GM18868 (cell line): ENCODE measurements at regions not wholly inside any gene's neighbourhood (a gene's known extent, or its start where the extent isn't known, plus 50 kb on each side); places are given as distances from the start of the nearest gene placed in this dataset.
"Not testable (repeated sequence)": the region's sequence is repeated elsewhere in the genome, so short reads cannot be mapped to it uniquely, and the experiment has no call there.

ENCODE experiments used
- ATAC-seq: cut with Tn5 transposase; IDR thresholded peaks from one replicate; pipeline ENCODE4 v1.9.1; 2021; ENCODE audit warnings: mild to moderate bottlenecking, moderate library complexity; ENCODE audit not compliant: unreplicated experiment

- ATAC-seq, result no peak
Observed at GRCh38 chr14:44625098-44625497, 118.0 kb upstream of the FSCB start.

DNA sequence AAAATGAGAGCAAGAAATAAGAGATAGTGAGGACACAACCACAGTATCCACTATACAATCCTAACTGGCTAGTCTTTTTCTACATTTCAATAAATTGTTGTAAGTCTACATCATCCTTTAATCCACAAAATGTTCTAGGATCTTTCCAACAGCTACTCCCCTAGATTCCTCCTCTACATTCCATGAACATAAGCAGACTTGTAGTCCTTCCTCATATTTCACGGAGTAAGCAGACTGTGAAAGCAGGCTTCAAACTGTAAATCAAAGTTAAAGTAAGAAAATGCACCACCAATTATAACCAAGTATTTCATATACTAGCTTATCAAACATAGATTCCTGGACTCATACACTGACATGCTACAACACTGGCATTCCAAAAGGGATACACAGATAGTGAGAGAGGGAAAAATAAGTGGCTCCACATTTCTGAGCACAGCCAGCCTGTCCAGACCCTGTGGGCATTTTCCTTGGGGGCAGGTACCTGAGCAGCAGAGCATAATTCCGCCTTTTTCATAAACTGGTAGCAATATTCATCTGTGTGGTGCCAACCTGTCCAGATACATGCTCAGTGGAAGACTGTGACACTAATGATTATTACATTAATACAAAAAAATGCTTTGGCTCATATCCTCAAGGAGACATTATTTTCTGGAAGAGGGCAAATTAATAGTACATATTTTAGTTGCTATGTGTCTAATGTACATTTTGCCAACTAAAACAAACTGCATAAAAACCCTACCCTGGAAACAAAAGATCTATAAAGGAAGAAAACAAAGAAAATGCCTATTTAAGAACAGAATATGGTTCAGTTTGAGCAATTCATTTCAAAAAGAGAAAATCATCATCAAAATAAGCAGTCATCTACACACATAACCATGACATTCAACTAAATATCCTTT, 113.3 kb upstream of the FSCB start:
- ATAC-seq, result no peak

GRCh38 chr14:44616204-44616603, 109.1 kb upstream of the FSCB start:
- ATAC-seq, result no peak

DNA sequence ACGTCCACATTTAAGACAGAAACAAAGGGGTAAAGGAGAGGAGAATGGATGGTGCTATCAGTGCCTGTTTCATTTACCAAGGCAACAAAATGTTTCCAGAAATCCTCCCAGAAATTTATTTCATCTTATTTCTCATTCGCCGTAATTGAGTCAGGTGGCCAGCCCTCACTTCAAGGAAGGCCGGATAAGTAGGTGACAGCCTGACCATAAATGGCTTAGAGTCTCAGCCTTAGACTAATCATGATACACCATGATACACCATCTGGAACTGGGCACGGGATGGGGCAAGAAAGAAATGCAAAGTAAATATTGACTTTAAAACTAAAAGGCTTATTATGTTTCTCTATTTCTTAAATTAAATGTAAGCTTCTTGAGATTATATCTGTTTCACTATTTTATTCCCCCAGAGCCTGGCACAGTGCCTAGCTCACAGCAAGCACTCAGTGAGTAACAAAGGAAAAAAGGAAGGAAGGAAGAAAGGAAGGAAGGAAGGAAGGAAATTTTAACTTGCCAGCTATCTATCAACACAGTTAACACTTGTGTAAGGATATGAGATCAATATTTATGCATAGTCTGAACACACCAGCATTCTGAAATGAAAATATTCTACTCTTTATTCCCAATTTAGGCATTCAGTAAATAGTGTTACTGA, 106.1 kb upstream of the FSCB start:
- ATAC-seq, result no peak

- no peak for ATAC-seq
Observed at GRCh38 chr14:44612002-44612401, 104.9 kb upstream of the FSCB start.

DNA sequence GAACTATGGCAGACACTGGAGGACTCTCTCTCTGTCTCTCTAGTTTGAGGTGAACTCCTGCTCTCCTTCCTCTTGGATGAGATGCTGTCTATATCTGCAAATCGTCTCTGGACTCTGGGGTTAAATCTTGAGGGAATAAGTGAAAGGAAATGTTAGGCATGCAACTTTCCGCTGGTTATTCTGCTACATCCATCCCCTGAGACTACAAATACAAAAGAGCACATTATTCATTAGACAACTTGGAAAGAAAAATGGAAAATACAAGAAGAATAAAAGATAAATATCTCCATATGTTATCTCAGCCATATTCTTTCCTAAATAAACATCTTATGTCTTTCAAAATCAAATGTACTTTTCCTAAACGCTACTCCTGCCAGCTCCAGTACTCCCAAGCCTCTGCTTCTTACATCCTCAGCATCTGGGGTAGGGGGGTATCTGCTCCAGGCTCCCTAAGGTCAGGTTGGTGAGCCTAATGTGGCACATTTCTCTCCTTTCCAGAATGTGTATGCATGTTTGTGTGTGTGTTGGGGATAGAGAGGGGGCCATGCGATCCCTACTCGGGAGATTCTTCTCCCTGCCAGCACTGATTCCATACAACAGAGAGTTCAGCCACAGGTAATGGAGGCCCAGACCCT, 102.9 kb upstream of the FSCB start:
- ATAC-seq, result no peak

DNA sequence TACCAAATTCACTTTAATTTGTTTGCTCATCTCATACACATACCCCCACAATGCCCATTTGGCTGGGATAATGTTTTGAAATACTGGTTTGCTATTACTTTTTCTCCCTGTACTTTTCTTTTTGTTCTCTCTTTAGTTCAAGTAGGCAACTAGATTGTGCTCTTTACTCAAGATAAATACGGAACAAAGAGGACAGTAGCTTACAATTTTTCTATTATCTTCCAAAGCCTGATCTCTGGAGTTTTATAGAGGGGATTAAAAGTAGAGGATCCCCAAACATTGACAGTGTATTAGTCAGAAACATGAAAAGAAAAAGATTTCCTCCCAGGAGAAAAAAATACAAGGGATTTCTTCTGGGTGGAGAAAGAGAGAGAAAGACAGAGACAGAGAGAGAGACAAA, 102.1 kb upstream of the FSCB start:
- no peak for ATAC-seq

GRCh38 chr14:44607701-44608100, 100.6 kb upstream of the FSCB start:
- no peak for ATAC-seq

GRCh38 chr14:44606576-44606975, 99.5 kb upstream of the FSCB start:
- ATAC-seq, result no peak

GRCh38 chr14:44601266-44601665, 94.2 kb upstream of the FSCB start:
- ATAC-seq, result not testable (repeated sequence)

GRCh38 chr14:44589180-44589579, 82.1 kb upstream of the FSCB start:
- ATAC-seq, result no peak

DNA sequence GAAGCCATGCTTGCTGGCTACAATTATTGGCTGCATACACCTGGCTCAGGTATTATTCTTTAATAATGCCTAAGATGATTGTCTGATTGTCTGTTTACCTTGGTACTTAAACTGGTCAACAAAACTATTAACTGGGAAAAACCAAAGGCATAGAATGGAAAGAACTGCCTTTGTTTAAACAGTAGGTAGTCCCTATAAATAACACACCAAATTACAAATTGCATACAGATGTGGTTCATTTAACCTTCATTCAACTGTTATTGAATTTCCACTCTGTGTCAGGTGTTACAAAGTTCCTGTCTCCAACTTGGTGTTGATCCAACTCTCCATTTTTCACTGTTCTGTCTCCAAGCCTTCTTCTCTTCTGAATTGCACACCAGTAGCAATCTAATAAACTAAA, 79.8 kb upstream of the FSCB start:
- no peak for ATAC-seq

GRCh38 chr14:44576356-44576755, 69.3 kb upstream of the FSCB start:
- no peak for ATAC-seq

DNA sequence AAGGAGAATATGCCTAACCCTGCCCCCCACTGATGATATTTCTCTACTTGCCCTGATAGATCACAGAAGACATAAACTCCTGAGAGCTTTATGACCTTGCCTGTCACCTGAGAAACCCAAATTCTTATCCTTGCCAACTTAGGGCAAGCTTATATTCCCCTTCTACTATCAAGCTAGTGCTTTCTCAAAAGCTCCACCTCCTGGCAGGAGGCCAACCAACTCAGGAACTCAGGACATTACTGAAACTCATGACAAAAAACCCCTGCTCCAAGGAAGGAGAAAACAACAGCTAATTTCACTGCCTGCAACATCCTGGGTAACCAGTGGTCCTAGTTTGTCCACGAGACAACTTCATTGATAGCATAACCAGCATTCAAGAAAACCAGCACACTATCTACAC, 60.9 kb upstream of the FSCB start:
- no peak for ATAC-seq

GRCh38 chr14:44565968-44566367, 58.9 kb upstream of the FSCB start:
- no peak for ATAC-seq

- ATAC-seq, result no peak
Observed at GRCh38 chr14:44564908-44565307, 57.8 kb upstream of the FSCB start.
